Panc1 (cell line): ENCODE measurements at regions not wholly inside any gene's neighbourhood (a gene's known extent, or its start where the extent isn't known, plus 50 kb on each side); places are given as distances from the start of the nearest gene placed in this dataset.

Experiments
- ATAC-seq: fragments of 200-7000 bp; cut with Tn5 transposase; 2 replicates; pipeline ENCODE4 v1.9.1; 2020; ENCODE audit warnings: mild to moderate bottlenecking, moderate library complexity
- BruUV-seq: library from RNA; stranded (reverse); fragments of 400-500 nt; replicated peaks from 2 replicates; lab custom pipeline; 2021; lab: Mats Ljungman, UMichigan
- CTCF ChIA-PET: fragments of 300-600 bp; sonication (Branson Sonifier 250); formaldehyde crosslinking; loops from one replicate; lab custom pipeline; 2022; ENCODE audit warnings: antibody characterized with exemption; lab: Charles Lee
- POLR2A ChIA-PET: fragments of 300-600 bp; sonication (Branson Sonifier 250); formaldehyde crosslinking; loops from one replicate; lab custom pipeline; 2022; ENCODE audit warnings: antibody characterized with exemption; lab: Charles Lee
- DNase-seq: peaks from one replicate; pipeline ENCODE4 v3.0.0-alpha.2; 2010; ENCODE audit warnings: low read depth, low spot score
- H3K27ac ChIP-seq: 2 replicates; pipeline ENCODE4 v1.5.1; 2011; ENCODE audit warnings: mild to moderate bottlenecking, low read length, inconsistent platforms
- H3K27me3 ChIP-seq: fragments of 200-500 bp; sonication (Bioruptor generic); 2 replicates; pipeline ENCODE4 v1.6.0; 2014; ENCODE audit warnings: low read length, inconsistent platforms; ENCODE audit not compliant: control insufficient read depth, insufficient read depth
- H3K36me3 ChIP-seq: fragments of 200-500 bp; sonication (Bioruptor generic); 2 replicates; pipeline ENCODE4 v1.5.1; 2014; ENCODE audit warnings: inconsistent platforms, mild to moderate bottlenecking, low read length, moderate library complexity; ENCODE audit not compliant: control insufficient read depth, insufficient read depth
- H3K4me1 ChIP-seq: 2 replicates; pipeline ENCODE4 v1.5.1; 2011; ENCODE audit warnings: inconsistent platforms, mild to moderate bottlenecking, low read length, moderate library complexity; ENCODE audit not compliant: control insufficient read depth, insufficient read depth
- H3K4me3 ChIP-seq, 2 experiments: 2 replicates each; pipeline ENCODE4 v1.5.1; 2011 to 2012; ENCODE audit warnings: low read depth in 2 of 2, low read length in 2 of 2, mild to moderate bottlenecking in 2 of 2, inconsistent platforms in 1 of 2, moderate library complexity in 1 of 2
- H3K9me3 ChIP-seq: fragments of 200-500 bp; sonication (Bioruptor generic); 2 replicates; pipeline ENCODE4 v1.5.1; 2014; ENCODE audit warnings: low read depth, mild to moderate bottlenecking, inconsistent platforms, low read length, moderate library complexity; ENCODE audit not compliant: control insufficient read depth, insufficient read depth
- POLR2AphosphoS5 ChIP-seq: IDR thresholded peaks from 2 replicates; pipeline ENCODE4 v1.6.1; 2012; ENCODE audit warnings: mild to moderate bottlenecking, low read depth, low read length, moderate library complexity
- REST ChIP-seq, 2 experiments: IDR thresholded peaks; 2 replicates each; pipeline ENCODE4 v1.6.1; 2011 to 2012; ENCODE audit warnings: low read depth in 2 of 2, control low read depth in 1 of 2, low read length in 1 of 2, mild to moderate bottlenecking in 1 of 2, moderate library complexity in 1 of 2; ENCODE audit not compliant: insufficient read depth in 1 of 2
- SIN3A ChIP-seq: IDR thresholded peaks from 2 replicates; pipeline ENCODE4 v1.6.1; 2012; ENCODE audit warnings: low read depth, mild to moderate bottlenecking, low read length, moderate library complexity, borderline replicate concordance; ENCODE audit not compliant: insufficient read depth
- TCF7L2 ChIP-seq: IDR thresholded peaks from 2 replicates; pipeline ENCODE4 v1.6.1; 2011; ENCODE audit warnings: mild to moderate bottlenecking, low read depth, low read length, inconsistent platforms
- in situ Hi-C: cut with HindIII; loops from 2 replicates; pipeline ENCODE4 v1.10.0; 2016; ENCODE audit warnings: low sequenced_read_pairs, low pct_unique_long_range_greater_than_20kb
- intact Hi-C: fragments of 100-400 bp; cut with micrococcal nuclease; formaldehyde crosslinking; loops from one replicate; pipeline ENCODE4 v1.10.0; 2022; ENCODE audit not compliant: unreplicated experiment
- TF ChIP-seq, protein P1 (sequence below): fragments of 450-650 bp; IDR thresholded peaks from 2 replicates; pipeline ENCODE4 v1.5.1; 2017; ENCODE audit warnings: mild to moderate bottlenecking

- BruUV-seq, result no TSS peak
- DNase-seq, result no peak
- in situ Hi-C loops, result no loop called here
Observed at GRCh38 chr18:67219821-67220220, 296.7 kb downstream of the DSEL start.

DNA sequence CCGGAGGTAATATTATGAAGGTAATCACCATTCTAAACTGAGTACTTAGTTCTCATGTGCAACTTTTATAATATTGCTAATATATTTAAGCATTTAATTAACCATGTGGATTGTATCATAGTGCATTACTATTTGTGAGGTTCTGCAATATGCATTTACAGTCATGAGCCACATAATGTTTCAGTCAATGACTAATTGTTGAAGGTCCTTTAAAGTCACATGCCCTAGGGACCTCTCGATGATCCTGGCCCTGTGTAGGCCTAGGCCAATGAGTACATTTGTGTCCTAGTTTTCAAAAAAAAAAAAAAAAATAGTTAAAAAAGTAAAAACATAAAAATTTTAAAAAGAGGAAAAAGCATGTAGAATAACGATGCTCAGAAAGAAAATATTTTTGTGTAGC is 298.0 kb downstream of the DSEL start:
- TF ChIP-seq, protein P1, sequence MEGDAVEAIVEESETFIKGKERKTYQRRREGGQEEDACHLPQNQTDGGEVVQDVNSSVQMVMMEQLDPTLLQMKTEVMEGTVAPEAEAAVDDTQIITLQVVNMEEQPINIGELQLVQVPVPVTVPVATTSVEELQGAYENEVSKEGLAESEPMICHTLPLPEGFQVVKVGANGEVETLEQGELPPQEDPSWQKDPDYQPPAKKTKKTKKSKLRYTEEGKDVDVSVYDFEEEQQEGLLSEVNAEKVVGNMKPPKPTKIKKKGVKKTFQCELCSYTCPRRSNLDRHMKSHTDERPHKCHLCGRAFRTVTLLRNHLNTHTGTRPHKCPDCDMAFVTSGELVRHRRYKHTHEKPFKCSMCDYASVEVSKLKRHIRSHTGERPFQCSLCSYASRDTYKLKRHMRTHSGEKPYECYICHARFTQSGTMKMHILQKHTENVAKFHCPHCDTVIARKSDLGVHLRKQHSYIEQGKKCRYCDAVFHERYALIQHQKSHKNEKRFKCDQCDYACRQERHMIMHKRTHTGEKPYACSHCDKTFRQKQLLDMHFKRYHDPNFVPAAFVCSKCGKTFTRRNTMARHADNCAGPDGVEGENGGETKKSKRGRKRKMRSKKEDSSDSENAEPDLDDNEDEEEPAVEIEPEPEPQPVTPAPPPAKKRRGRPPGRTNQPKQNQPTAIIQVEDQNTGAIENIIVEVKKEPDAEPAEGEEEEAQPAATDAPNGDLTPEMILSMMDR, result no peak
- TF ChIP-seq TCF7L2 (no peak), REST (IDR thresholded peaks at IDR 0.05; ENCODE audit: insufficient read depth in 1 of 2, low read depth in 2 of 2, low read length in 1 of 2) (no peak), POLR2AphosphoS5 (no peak), SIN3A (no peak)
- no peak overlapping the region for H3K4me3 ChIP-seq
- POLR2A ChIA-PET, result no interaction called here
- no peaks in the 10 kb centered on the region for H3K9me3 ChIP-seq
- H3K27ac ChIP-seq, result no peak overlapping the region
- H3K36me3 ChIP-seq, result no peaks in the 10 kb centered on the region
- no peaks in the 10 kb centered on the region for H3K27me3 ChIP-seq
- no TSS peak for BruUV-seq
- no peak for ATAC-seq
- CTCF ChIA-PET, result no interaction called here
- intact Hi-C loops, result loop anchor here (10.0 kb wide), 1 partner anchor 1446 kb away; no protein-coding TSS in a partner anchor
- in situ Hi-C loops, result no loop called here
- H3K4me1 ChIP-seq, result no peaks in the 10 kb centered on the region
- no peak for DNase-seq

More at GRCh38 chr18:67219821-67220220, 296.7 kb downstream of the DSEL start:
- H3K9me3 ChIP-seq, result no peaks in the 10 kb centered on the region
- no peak overlapping the region for H3K27ac ChIP-seq
- no peaks in the 10 kb centered on the region for H3K4me1 ChIP-seq
- no peak for ATAC-seq
- CTCF ChIA-PET, result no interaction called here
- POLR2A ChIA-PET, result no interaction called here
- no peaks in the 10 kb centered on the region for H3K27me3 ChIP-seq
- no peaks in the 10 kb centered on the region for H3K36me3 ChIP-seq
- no peak overlapping the region for H3K4me3 ChIP-seq
- intact Hi-C loops, result loop anchor here (10.0 kb wide), 1 partner anchor 1445 kb away; no protein-coding TSS in a partner anchor
- TF ChIP-seq, protein P1, result no peak
- TF ChIP-seq REST (IDR thresholded peaks at IDR 0.05; ENCODE audit: insufficient read depth in 1 of 2, low read depth in 2 of 2, low read length in 1 of 2) (no peak), SIN3A (no peak), TCF7L2 (no peak)
